ENCODE measurements at regions not wholly inside any gene's neighbourhood (a gene's known extent, or its start where the extent isn't known, plus 50 kb on each side); places are given as distances from the start of the nearest gene placed in this dataset.

DNA sequence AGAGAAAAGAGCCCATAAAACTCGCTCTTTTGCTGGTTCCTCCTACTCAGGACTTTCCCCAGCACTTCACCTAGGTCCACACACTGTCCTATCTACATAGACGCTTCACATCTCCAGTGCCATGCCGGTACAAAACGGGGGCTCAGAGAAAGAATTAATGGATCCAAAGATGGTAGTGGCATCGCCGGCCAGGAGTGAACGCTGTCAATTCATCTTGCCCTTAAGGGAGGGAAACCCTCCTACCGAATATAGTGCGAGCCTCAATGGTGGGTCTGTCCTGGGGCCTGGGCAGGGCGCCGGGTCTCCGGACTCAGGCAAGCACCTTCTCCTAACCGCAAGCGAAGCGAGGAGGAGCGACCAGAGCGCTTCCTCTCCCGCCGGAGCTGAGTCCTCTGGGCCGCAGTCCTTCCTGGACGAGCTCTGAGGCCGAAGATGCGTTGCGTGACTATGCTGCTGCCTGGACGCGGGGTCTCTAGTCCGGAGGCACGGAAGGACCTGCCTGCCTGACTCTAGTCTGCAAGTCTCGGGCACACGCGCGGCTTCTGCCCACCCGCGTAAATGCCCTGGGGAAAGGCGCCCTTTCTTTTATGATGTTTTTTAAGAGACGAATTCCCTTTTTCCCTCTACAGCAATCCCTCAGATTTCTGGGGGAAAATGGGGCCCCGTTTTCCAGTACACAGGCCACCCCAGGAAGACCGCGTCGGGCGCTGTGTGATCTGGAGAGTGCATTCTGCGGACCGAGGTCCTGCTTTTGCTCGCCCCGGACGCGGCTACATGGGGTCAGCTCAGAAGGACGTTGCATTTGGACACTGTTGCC lies 100.1 kb upstream of the PRDM1 start:
- DNase-seq (ENCODE audit: low spot score in 2 of 2), result no peak
- H3K9me3 ChIP-seq, result no peaks in the 10 kb centered on the region
- no peak overlapping the region for H3K4me3 ChIP-seq
- no peaks in the 10 kb centered on the region for H3K4me1 ChIP-seq
- H3K36me3 ChIP-seq (replicated peaks), result no peaks in the 10 kb centered on the region
- in situ Hi-C loops (cut with MboI; ENCODE audit: low sequenced_read_pairs), result no loop called here
- peaks cover 6% of the 10 kb centered on the region for H3K27me3 ChIP-seq (ENCODE audit: low read depth)

GRCh38 chr6:105985098-105985815 lies 100.9 kb upstream of the PRDM1 start:
- Histone ChIP-seq H3K36me3 (replicated peaks) (no peaks in the 10 kb centered on the region), H3K4me3 (no peak overlapping the region), H3K27me3 (ENCODE audit: low read depth) (peaks cover 6% of the 10 kb centered on the region), H3K4me1 (no peaks in the 10 kb centered on the region), H3K9me3 (no peaks in the 10 kb centered on the region)
- no peak for DNase-seq (ENCODE audit: low spot score in 2 of 2)
- in situ Hi-C loops (cut with MboI; ENCODE audit: low sequenced_read_pairs), result no loop called here

DNA sequence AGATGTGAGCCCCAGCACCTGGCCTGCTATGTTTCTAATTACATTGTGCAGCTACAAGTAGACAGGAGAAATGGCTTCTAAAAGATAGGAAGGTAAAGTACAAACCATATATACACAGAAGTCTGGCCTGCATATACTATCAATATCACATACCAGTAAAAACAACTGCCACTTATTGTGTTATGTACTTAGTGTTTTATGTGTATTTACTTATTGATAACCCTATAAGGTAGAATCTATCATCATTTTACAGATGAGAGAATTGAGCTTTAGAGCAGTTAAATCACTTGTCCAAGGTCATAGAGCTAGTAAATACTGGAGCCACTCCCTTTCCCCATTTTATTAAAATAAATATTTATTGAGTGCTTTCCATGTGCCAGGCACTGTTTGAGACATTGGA lies 102.4 kb upstream of the PRDM1 start:
- Histone ChIP-seq H3K36me3 (replicated peaks) (no peaks in the 10 kb centered on the region), H3K27me3 (ENCODE audit: low read depth) (peaks cover 6% of the 10 kb centered on the region; the same call in 1 of the 2 replicates), H3K9me3 (no peaks in the 10 kb centered on the region), H3K4me3 (no peak overlapping the region), H3K4me1 (no peaks in the 10 kb centered on the region)
- in situ Hi-C loops (cut with MboI; ENCODE audit: low sequenced_read_pairs), result no loop called here
- no peak for DNase-seq (ENCODE audit: low spot score in 2 of 2)

DNA sequence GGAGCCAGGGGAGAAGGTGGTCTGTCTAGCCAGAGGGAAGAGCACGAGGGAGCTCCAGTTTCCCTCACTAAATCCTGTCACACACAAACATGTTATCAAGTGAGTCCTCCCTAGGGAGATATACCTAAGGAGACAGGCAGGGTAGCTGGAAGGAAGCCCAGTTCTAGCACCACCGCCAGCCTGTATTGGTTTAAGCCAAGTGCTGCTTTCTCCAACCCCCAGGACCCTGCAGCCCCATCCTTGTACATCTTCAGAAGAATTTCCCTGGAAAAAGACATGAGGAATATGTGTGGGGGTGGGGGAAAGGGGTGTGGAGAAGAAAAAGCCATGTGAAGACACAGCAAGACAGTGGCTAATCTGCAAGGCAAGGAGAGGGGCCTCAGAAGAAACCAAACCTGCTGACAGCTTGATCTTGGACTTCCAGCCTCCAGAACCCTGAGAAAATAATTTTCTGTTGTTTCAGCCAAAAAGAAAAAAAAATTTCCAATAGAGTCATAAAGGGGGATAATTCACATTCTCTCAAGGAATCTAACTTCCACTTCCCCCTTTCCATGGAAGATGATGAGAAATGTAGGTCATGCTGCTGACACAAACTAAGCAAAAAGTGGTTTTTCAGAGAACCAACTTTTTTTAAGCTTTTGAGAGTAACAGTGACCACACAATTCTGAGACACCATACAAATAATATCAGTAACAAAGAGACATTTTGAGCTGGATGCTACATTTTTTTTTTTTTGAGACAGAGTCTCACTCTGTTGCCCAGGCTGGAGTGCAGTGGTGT lies 103.2 kb upstream of the PRDM1 start:
- Histone ChIP-seq H3K4me3 (no peak overlapping the region), H3K36me3 (replicated peaks) (no peaks in the 10 kb centered on the region), H3K9me3 (no peaks in the 10 kb centered on the region), H3K4me1 (no peaks in the 10 kb centered on the region), H3K27me3 (ENCODE audit: low read depth) (peaks cover 6% of the 10 kb centered on the region; the same call in 1 of the 2 replicates)
- in situ Hi-C loops (cut with MboI; ENCODE audit: low sequenced_read_pairs), result no loop called here
- DNase-seq (ENCODE audit: low spot score in 2 of 2), result no peak

DNA sequence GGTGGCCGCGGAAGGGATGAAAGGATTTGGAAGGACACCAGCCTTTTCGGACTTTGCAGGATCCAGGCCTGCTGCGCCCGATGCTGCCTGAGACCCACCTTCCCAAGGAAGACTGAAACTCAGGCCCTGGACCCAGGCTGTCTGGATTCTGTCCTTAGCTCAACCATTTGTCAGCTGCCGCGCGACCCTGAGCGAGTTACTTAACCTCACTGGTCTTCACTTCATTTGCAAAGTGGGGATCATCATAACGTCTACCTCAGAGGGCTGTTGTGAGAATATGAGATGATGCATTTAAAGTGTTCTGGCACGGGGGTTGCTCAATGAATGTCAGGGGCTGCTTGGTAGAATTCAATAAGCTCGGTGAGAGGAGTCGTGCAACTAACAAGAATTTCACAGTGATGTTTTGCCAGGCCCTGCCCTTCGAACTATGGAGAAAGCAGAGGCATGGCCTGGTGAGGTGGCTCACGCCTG lies 104.2 kb upstream of the PRDM1 start:
- no peaks in the 10 kb centered on the region for H3K36me3 ChIP-seq (replicated peaks)
- H3K4me3 ChIP-seq, result no peak overlapping the region
- peaks cover 6% of the 10 kb centered on the region for H3K27me3 ChIP-seq (ENCODE audit: low read depth)
- no peak for DNase-seq (ENCODE audit: low spot score in 2 of 2)
- no peaks in the 10 kb centered on the region for H3K4me1 ChIP-seq
- no peaks in the 10 kb centered on the region for H3K9me3 ChIP-seq
- in situ Hi-C loops (cut with MboI; ENCODE audit: low sequenced_read_pairs), result no loop called here

- no peak for DNase-seq (ENCODE audit: low spot score in 2 of 2)
- Histone ChIP-seq H3K4me1 (no peaks in the 10 kb centered on the region), H3K27me3 (ENCODE audit: low read depth) (peaks cover 6% of the 10 kb centered on the region), H3K36me3 (replicated peaks) (no peaks in the 10 kb centered on the region), H3K4me3 (no peak overlapping the region), H3K9me3 (no peaks in the 10 kb centered on the region)
- in situ Hi-C loops (cut with MboI; ENCODE audit: low sequenced_read_pairs), result no loop called here
These were observed 104.9 kb upstream of the PRDM1 start for GRCh38 chr6:105981002-105981887.

GRCh38 chr6:105978974-105979373 lies 107.2 kb upstream of the PRDM1 start:
- Histone ChIP-seq H3K4me1 (no peaks in the 10 kb centered on the region), H3K9me3 (no peaks in the 10 kb centered on the region), H3K27me3 (ENCODE audit: low read depth) (no peaks in the 10 kb centered on the region; the same call in none of the 2 replicates), H3K4me3 (no peak overlapping the region), H3K36me3 (replicated peaks) (no peaks in the 10 kb centered on the region)
- in situ Hi-C loops (cut with MboI; ENCODE audit: low sequenced_read_pairs), result no loop called here
- no peak for DNase-seq (ENCODE audit: low spot score in 2 of 2)

GRCh38 chr6:105977934-105978504 lies 108.1 kb upstream of the PRDM1 start:
- H3K4me1 ChIP-seq, result no peaks in the 10 kb centered on the region
- no peak for DNase-seq (ENCODE audit: low spot score in 2 of 2)
- H3K27me3 ChIP-seq (ENCODE audit: low read depth), result no peaks in the 10 kb centered on the region; the same call in none of the 2 replicates
- in situ Hi-C loops (cut with MboI; ENCODE audit: low sequenced_read_pairs), result no loop called here
- no peak overlapping the region for H3K4me3 ChIP-seq
- no peaks in the 10 kb centered on the region for H3K9me3 ChIP-seq
- no peaks in the 10 kb centered on the region for H3K36me3 ChIP-seq (replicated peaks)

- H3K4me3 ChIP-seq, result no peak overlapping the region
- in situ Hi-C loops (cut with MboI; ENCODE audit: low sequenced_read_pairs), result no loop called here
- no peaks in the 10 kb centered on the region for H3K36me3 ChIP-seq (replicated peaks)
- no peaks in the 10 kb centered on the region for H3K9me3 ChIP-seq
- no peaks in the 10 kb centered on the region for H3K4me1 ChIP-seq
- H3K27me3 ChIP-seq (ENCODE audit: low read depth), result no peaks in the 10 kb centered on the region; the same call in none of the 2 replicates
- no peak for DNase-seq (ENCODE audit: low spot score in 2 of 2)
These were observed 111.2 kb upstream of the PRDM1 start for GRCh38 chr6:105974986-105975385.

DNA sequence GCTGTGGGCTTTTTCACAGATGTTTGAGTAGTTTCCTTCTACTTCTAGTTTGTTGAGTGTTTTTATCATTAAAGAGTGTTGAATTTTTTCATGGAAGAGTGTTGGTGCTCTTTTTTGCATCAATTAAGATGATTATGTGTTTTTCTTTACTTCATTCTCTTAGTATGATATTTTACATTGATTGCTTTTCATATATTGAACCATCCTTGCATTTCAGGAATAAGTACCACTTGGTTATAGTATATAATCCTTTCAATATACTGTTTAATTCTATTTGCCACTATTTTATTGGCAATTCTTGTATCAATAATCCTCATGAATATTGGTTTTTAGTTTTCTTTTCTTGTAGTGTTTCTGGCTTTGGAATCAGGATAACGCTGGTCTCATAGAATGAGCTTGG lies 113.7 kb upstream of the PRDM1 start:
- no peak overlapping the region for H3K4me3 ChIP-seq
- DNase-seq (ENCODE audit: low spot score in 2 of 2), result no peak
- no peaks in the 10 kb centered on the region; the same call in none of the 2 replicates for H3K27me3 ChIP-seq (ENCODE audit: low read depth)
- no peaks in the 10 kb centered on the region for H3K9me3 ChIP-seq
- no peaks in the 10 kb centered on the region for H3K4me1 ChIP-seq
- in situ Hi-C loops (cut with MboI; ENCODE audit: low sequenced_read_pairs), result no loop called here
- H3K36me3 ChIP-seq (replicated peaks), result no peaks in the 10 kb centered on the region

DNA sequence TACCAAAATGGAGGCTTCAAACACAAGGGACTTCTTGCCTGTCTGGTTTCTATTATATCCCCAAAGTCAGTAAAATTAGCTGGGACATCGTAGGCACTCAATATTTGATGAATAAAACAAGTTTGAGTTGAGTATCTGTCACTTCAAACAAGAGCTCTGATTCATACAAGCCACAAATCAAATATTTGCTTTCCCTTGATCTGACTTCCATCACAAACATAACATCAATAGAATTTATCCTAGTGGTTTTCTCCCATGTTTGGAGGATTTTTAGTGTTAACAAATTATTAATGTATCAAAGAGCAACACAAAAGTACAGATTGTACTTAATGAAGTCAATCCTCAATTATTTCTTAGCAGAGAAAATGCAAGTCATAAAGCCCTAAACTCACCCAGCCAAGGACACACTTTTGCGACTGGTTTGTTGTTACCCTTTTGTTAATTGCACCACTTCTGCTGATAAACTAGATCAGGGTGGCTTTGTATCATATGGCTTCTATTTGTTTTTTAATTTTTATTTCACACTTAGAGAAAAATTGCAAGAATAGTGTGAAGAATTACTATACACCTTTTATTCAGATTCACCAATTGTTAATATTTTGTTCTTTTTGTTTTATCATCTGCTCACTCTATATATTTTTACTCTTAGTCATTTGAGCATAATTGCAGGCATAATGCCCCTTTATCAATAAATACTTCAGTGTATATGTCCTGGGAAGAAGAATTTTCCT lies 117.4 kb upstream of the PRDM1 start:
- Histone ChIP-seq H3K9me3 (no peaks in the 10 kb centered on the region), H3K4me1 (no peaks in the 10 kb centered on the region), H3K4me3 (no peak overlapping the region), H3K27me3 (ENCODE audit: low read depth) (no peaks in the 10 kb centered on the region), H3K36me3 (replicated peaks) (no peaks in the 10 kb centered on the region)
- no peak for DNase-seq (ENCODE audit: low spot score in 2 of 2)
- in situ Hi-C loops (cut with MboI; ENCODE audit: low sequenced_read_pairs), result no loop called here

GRCh38 chr6:105967917-105968602 lies 118.1 kb upstream of the PRDM1 start:
- in situ Hi-C loops (cut with MboI; ENCODE audit: low sequenced_read_pairs), result no loop called here
- Histone ChIP-seq H3K27me3 (ENCODE audit: low read depth) (no peaks in the 10 kb centered on the region), H3K4me3 (no peak overlapping the region), H3K36me3 (replicated peaks) (no peaks in the 10 kb centered on the region), H3K4me1 (no peaks in the 10 kb centered on the region), H3K9me3 (no peaks in the 10 kb centered on the region)
- DNase-seq (ENCODE audit: low spot score in 2 of 2), result no peak

Data from HAP-1 (cell line).